Ishikawa (cell line): ENCODE measurements at regions not wholly inside any gene's neighbourhood (a gene's known extent, or its start where the extent isn't known, plus 50 kb on each side); places are given as distances from the start of the nearest gene placed in this dataset.

Source experiments
- CEBPB ChIP-seq: IDR thresholded peaks from 2 replicates; pipeline ENCODE4 v1.6.1; 2012
- CREB1 ChIP-seq: IDR thresholded peaks from 2 replicates; pipeline ENCODE4 v1.6.1; 2012; ENCODE audit warnings: low read depth
- EGR1 ChIP-seq: IDR thresholded peaks from 2 replicates; pipeline ENCODE4 v1.6.1; 2012
- EP300 ChIP-seq: IDR thresholded peaks from 2 replicates; pipeline ENCODE4 v1.6.1; 2012; ENCODE audit warnings: borderline replicate concordance
- FOXM1 ChIP-seq: IDR thresholded peaks from 2 replicates; pipeline ENCODE4 v1.6.1; 2012; ENCODE audit warnings: low read depth, borderline replicate concordance
- NFIC ChIP-seq: IDR thresholded peaks from 2 replicates; pipeline ENCODE4 v1.6.1; 2012
- RAD21 ChIP-seq: IDR thresholded peaks from 2 replicates; pipeline ENCODE4 v1.6.1; 2012; ENCODE audit warnings: low read depth
- TAF1 ChIP-seq: IDR thresholded peaks from 2 replicates; pipeline ENCODE4 v1.6.1; 2012; ENCODE audit warnings: low read depth, mild to moderate bottlenecking
- TCF12 ChIP-seq: IDR thresholded peaks from 2 replicates; pipeline ENCODE4 v1.6.1; 2012; ENCODE audit warnings: low read depth
- TEAD4 ChIP-seq: IDR thresholded peaks from 2 replicates; pipeline ENCODE4 v1.6.1; 2012
- YY1 ChIP-seq: IDR thresholded peaks from 2 replicates; pipeline ENCODE4 v1.6.1; 2012; ENCODE audit warnings: low read depth
- ZBTB7A ChIP-seq: IDR thresholded peaks from 2 replicates; pipeline ENCODE4 v1.6.1; 2012; ENCODE audit warnings: low read depth
- TF ChIP-seq, protein P1 (sequence below): IDR thresholded peaks from 2 replicates; pipeline ENCODE4 v1.6.1; 2012
- TF ChIP-seq, protein P2 (sequence below): IDR thresholded peaks from 2 replicates; pipeline ENCODE4 v1.6.1; 2012
- TF ChIP-seq, protein P3 (sequence below): IDR thresholded peaks from 2 replicates; pipeline ENCODE4 v1.6.1; 2012; ENCODE audit warnings: low read depth, mild to moderate bottlenecking

DNA sequence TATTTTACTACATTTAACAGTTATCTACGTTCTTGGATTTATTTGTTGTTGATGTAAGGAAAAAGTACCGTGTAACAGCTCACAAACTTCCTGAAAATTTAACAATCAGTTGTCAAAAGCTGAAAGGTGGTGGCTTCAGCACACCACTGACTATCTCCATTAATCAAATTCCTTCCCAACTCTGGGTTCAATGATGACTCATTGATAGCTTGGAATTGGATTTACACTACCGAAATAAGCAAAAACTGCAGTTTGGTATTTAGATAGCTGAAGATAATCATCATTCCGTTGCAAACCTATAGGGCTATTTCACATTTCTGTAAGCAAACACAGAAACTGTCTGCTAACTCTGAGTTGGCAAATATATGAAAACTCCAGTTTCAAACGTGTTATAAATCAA lies 322.3 kb upstream of the TFPI start:
- TF ChIP-seq YY1 (no peak), CREB1 (no peak), EP300 (no peak), TCF12 (no peak), ZBTB7A (no peak), TEAD4 (no peak), TAF1 (no peak), EGR1 (no peak), RAD21 (no peak), FOXM1 (no peak), CEBPB (no peak), NFIC (no peak)
- TF ChIP-seq, protein P1, sequence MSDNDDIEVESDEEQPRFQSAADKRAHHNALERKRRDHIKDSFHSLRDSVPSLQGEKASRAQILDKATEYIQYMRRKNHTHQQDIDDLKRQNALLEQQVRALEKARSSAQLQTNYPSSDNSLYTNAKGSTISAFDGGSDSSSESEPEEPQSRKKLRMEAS: no peak
- TF ChIP-seq, protein P2, sequence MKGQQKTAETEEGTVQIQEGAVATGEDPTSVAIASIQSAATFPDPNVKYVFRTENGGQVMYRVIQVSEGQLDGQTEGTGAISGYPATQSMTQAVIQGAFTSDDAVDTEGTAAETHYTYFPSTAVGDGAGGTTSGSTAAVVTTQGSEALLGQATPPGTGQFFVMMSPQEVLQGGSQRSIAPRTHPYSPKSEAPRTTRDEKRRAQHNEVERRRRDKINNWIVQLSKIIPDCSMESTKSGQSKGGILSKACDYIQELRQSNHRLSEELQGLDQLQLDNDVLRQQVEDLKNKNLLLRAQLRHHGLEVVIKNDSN: no peak
- TF ChIP-seq, protein P3, sequence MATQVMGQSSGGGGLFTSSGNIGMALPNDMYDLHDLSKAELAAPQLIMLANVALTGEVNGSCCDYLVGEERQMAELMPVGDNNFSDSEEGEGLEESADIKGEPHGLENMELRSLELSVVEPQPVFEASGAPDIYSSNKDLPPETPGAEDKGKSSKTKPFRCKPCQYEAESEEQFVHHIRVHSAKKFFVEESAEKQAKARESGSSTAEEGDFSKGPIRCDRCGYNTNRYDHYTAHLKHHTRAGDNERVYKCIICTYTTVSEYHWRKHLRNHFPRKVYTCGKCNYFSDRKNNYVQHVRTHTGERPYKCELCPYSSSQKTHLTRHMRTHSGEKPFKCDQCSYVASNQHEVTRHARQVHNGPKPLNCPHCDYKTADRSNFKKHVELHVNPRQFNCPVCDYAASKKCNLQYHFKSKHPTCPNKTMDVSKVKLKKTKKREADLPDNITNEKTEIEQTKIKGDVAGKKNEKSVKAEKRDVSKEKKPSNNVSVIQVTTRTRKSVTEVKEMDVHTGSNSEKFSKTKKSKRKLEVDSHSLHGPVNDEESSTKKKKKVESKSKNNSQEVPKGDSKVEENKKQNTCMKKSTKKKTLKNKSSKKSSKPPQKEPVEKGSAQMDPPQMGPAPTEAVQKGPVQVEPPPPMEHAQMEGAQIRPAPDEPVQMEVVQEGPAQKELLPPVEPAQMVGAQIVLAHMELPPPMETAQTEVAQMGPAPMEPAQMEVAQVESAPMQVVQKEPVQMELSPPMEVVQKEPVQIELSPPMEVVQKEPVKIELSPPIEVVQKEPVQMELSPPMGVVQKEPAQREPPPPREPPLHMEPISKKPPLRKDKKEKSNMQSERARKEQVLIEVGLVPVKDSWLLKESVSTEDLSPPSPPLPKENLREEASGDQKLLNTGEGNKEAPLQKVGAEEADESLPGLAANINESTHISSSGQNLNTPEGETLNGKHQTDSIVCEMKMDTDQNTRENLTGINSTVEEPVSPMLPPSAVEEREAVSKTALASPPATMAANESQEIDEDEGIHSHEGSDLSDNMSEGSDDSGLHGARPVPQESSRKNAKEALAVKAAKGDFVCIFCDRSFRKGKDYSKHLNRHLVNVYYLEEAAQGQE: no peak

DNA sequence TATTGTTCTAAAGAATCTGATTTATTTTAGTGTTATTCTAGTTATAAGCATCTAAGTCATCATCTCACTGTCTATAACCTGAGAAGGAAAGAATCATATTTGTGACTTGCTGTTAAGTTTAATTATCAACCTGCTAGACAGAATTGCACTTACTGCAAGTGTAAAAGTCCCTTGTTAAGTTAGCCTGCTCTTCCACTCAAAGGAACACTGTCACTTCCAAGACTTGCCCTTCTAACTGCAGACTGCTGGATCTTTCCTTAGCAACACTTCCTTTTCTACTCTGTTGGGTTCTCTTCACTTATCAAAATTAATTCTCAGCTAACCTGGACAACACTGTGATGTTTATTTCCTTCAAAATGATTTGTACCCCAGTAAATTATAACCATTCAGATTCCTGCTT lies 323.2 kb upstream of the TFPI start:
- TF ChIP-seq YY1: no peak
- TF ChIP-seq FOXM1: no peak
- TF ChIP-seq CREB1: no peak
- TF ChIP-seq, protein P3: no peak
- TF ChIP-seq CEBPB: no peak
- TF ChIP-seq, protein P2: no peak
- TF ChIP-seq, protein P1: no peak
- TF ChIP-seq RAD21: no peak
- TF ChIP-seq TEAD4: no peak
- TF ChIP-seq ZBTB7A: no peak
- TF ChIP-seq EGR1: no peak
- no peak for TF ChIP-seq NFIC
- no peak for TF ChIP-seq TAF1
- no peak for TF ChIP-seq TCF12

DNA sequence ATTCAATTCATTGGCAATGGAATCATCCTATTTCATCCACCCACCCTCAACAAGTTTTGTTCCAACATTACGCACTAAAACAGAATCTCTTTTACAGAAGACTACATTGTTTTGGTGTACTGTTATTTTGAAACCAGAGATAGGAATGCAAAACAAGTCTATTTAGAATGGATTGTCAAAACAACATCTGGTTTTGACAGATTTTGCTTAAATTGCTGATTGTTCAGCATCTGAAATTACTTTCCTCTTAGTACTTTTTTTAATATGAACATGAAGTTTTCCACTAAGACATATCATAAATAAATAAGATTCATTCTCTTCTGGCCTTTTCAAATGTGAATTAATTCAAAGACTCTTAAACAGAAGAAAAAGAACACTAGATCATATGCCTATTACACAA lies 323.9 kb upstream of the TFPI start:
- TF ChIP-seq EP300 (no peak), RAD21 (no peak), TEAD4 (no peak), ZBTB7A (no peak), CEBPB (no peak), TAF1 (no peak), FOXM1 (no peak), EGR1 (no peak), YY1 (no peak), TCF12 (no peak), NFIC (no peak), CREB1 (no peak)
- TF ChIP-seq, protein P2: no peak
- TF ChIP-seq, protein P1: no peak
- TF ChIP-seq, protein P3: no peak

DNA sequence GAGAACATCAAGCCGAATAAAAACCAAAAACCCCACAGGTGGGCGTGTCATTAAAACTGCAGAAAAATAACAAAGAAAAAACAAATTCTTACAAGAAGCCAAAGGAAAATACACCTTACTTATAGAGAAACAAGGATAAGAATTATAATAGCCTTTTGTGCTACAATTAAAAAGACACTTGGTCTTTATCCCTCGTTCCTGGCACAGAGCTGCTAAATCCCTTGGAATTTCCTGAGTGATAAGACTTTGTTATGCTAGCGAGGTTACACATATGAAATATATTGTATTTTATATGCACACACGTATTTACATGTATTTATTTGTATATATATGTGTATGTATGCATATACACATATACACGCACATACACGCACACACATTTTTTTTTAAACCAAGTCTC lies 325.3 kb upstream of the TFPI start:
- no peak for TF ChIP-seq YY1
- TF ChIP-seq CEBPB: no peak
- no peak for TF ChIP-seq NFIC
- TF ChIP-seq CREB1: no peak
- no peak for TF ChIP-seq FOXM1
- TF ChIP-seq EP300: no peak
- TF ChIP-seq ZBTB7A: no peak
- TF ChIP-seq, protein P1: no peak
- TF ChIP-seq, protein P2: no peak
- no peak for TF ChIP-seq RAD21
- no peak for TF ChIP-seq TAF1
- no peak for TF ChIP-seq TEAD4
- TF ChIP-seq EGR1: no peak
- TF ChIP-seq, protein P3: no peak
- TF ChIP-seq TCF12: no peak
